Neural progenitor cell (in vitro differentiated cells): ENCODE measurements at regions not wholly inside any gene's neighbourhood (a gene's known extent, or its start where the extent isn't known, plus 50 kb on each side); places are given as distances from the start of the nearest gene placed in this dataset.

ENCODE experiments used
- DNase-seq: peaks from one replicate; pipeline ENCODE4 v3.0.0-alpha.2; 2016; ENCODE audit warnings: low spot score
- H2AFZ ChIP-seq: fragments of 200-600 bp; sonication (generic); replicated peaks from 2 replicates; pipeline ENCODE4 v1.6.1; 2016; ENCODE audit warnings: antibody characterized with exemption
- H3F3A ChIP-seq: fragments of 200-600 bp; sonication (generic); 2 replicates; pipeline ENCODE4 v1.6.1; 2016; ENCODE audit warnings: antibody characterized with exemption, low read depth
- H3K27ac ChIP-seq: fragments of 200-600 bp; sonication (generic); 2 replicates; pipeline ENCODE4 v1.5.1; 2016; ENCODE audit warnings: mild to moderate bottlenecking
- H3K27me3 ChIP-seq: fragments of 200-600 bp; sonication (generic); 2 replicates; pipeline ENCODE4 v1.6.1; 2016; ENCODE audit warnings: mild to moderate bottlenecking, moderate library complexity
- H3K36me3 ChIP-seq: fragments of 200-600 bp; sonication (generic); 2 replicates; pipeline ENCODE4 v1.5.1; 2016
- H3K4me1 ChIP-seq: fragments of 200-600 bp; sonication (generic); 2 replicates; pipeline ENCODE4 v1.6.1; 2016; ENCODE audit warnings: mixed run types
- H3K4me2 ChIP-seq: fragments of 200-600 bp; sonication (generic); 2 replicates; pipeline ENCODE4 v1.6.1; 2016
- H3K4me3 ChIP-seq: fragments of 200-600 bp; sonication (generic); 2 replicates; pipeline ENCODE4 v1.5.1; 2016
- H3K79me2 ChIP-seq: fragments of 200-600 bp; sonication (generic); 2 replicates; pipeline ENCODE4 v1.6.1; 2016; ENCODE audit warnings: low read depth
- H3K9ac ChIP-seq: fragments of 200-600 bp; sonication (generic); 2 replicates; pipeline ENCODE4 v1.6.1; 2016
- H3K9me3 ChIP-seq: fragments of 200-600 bp; sonication (generic); 2 replicates; pipeline ENCODE4 v1.5.1; 2016; ENCODE audit warnings: low read depth
- H4K20me1 ChIP-seq: fragments of 200-600 bp; sonication (generic); 2 replicates; pipeline ENCODE4 v1.6.1; 2016; ENCODE audit warnings: low read depth
- H3K27ac Mint-ChIP-seq: 3 replicates; pipeline ENCODE4 v1.8.0; 2021; ENCODE audit warnings: mixed read lengths
- H3K27me3 Mint-ChIP-seq: 2 replicates; pipeline ENCODE4 v1.8.0; 2022; ENCODE audit warnings: low read depth, mild to moderate bottlenecking, inconsistent platforms, moderate library complexity, mixed read lengths; ENCODE audit not compliant: insufficient read depth
- H3K36me3 Mint-ChIP-seq: 3 replicates; pipeline ENCODE4 v1.8.0; 2021; ENCODE audit warnings: mixed read lengths
- H3K4me1 Mint-ChIP-seq: 3 replicates; pipeline ENCODE4 v1.8.0; 2021; ENCODE audit warnings: mixed read lengths
- H3K4me3 Mint-ChIP-seq: 3 replicates; pipeline ENCODE4 v1.8.0; 2021; ENCODE audit warnings: mild to moderate bottlenecking, moderate library complexity, mixed read lengths
- H3K9me3 Mint-ChIP-seq: 3 replicates; pipeline ENCODE4 v1.8.0; 2020; ENCODE audit warnings: mixed read lengths
- EZH2 ChIP-seq: fragments of 200-600 bp; sonication (generic); IDR thresholded peaks from 2 replicates; pipeline ENCODE4 v1.6.1; 2017; ENCODE audit warnings: antibody characterized with exemption, mild to moderate bottlenecking, moderate library complexity
- EZH2phosphoT487 ChIP-seq: fragments of 200-600 bp; sonication (generic); IDR thresholded peaks from 2 replicates; pipeline ENCODE4 v1.6.1; 2017; ENCODE audit warnings: antibody characterized with exemption
- TF ChIP-seq, protein P1 (sequence below): fragments of 200-600 bp; sonication (generic); IDR thresholded peaks from 2 replicates; pipeline ENCODE4 v1.5.1; 2017; ENCODE audit warnings: antibody characterized with exemption, mild to moderate bottlenecking

DNA sequence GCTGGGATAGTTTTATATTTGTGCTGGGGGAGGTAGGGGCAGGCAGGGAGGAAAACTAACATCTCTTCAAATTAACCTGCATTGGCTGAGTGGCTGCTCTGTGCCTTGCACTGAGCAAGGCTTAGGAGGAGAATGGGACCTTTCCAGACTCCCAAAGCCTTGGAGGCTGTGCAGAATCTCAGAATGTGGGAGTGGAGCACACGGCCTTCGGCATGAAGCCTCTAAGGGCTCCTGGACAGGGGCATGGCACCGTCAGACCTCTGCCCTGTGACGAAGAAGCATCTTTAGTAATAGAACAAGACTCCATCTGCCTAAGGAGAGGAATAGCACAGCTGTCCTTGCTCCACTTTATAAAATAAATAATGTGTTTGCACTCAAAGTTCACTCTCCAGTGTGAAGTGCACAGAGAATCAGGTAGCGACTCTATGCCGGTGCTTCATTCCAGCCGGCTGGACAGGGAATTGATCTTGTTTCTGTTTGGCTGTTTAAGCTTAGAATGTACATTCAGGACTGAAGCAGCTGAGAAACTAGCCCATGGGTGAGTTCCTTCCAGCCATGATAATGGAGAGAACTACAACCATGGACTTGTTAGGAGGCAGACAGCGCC lies 228.5 kb upstream of the ADAMTS9 start:
- Mint-ChIP-seq H3K9me3 (no peaks in the 10 kb centered on the region), H3K36me3 (no peaks in the 10 kb centered on the region), H3K4me1 (peaks cover 33% of the 10 kb centered on the region), H3K4me3 (no peak overlapping the region), H3K27me3 (peaks cover 9% of the 10 kb centered on the region), H3K27ac (peak overlapping the region; percentile 73)
- H3K9me3 ChIP-seq, result no peaks in the 10 kb centered on the region
- no peak overlapping the region for H2AFZ ChIP-seq
- H3F3A ChIP-seq, result no peaks in the 10 kb centered on the region
- no peaks in the 10 kb centered on the region for H3K79me2 ChIP-seq
- TF ChIP-seq EZH2phosphoT487 (no peak), EZH2 (no peak)
- TF ChIP-seq, protein P1, sequence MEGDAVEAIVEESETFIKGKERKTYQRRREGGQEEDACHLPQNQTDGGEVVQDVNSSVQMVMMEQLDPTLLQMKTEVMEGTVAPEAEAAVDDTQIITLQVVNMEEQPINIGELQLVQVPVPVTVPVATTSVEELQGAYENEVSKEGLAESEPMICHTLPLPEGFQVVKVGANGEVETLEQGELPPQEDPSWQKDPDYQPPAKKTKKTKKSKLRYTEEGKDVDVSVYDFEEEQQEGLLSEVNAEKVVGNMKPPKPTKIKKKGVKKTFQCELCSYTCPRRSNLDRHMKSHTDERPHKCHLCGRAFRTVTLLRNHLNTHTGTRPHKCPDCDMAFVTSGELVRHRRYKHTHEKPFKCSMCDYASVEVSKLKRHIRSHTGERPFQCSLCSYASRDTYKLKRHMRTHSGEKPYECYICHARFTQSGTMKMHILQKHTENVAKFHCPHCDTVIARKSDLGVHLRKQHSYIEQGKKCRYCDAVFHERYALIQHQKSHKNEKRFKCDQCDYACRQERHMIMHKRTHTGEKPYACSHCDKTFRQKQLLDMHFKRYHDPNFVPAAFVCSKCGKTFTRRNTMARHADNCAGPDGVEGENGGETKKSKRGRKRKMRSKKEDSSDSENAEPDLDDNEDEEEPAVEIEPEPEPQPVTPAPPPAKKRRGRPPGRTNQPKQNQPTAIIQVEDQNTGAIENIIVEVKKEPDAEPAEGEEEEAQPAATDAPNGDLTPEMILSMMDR, result no peak
- no peak overlapping the region for H3K4me2 ChIP-seq
- H3K9ac ChIP-seq, result no peak overlapping the region
- no peaks in the 10 kb centered on the region for H4K20me1 ChIP-seq
- no peaks in the 10 kb centered on the region for H3K27me3 ChIP-seq
- no peak overlapping the region for H3K4me3 ChIP-seq
- peaks cover 18% of the 10 kb centered on the region for H3K4me1 ChIP-seq
- no peak for DNase-seq
- H3K27ac ChIP-seq, result no peak overlapping the region
- H3K36me3 ChIP-seq, result no peaks in the 10 kb centered on the region

DNA sequence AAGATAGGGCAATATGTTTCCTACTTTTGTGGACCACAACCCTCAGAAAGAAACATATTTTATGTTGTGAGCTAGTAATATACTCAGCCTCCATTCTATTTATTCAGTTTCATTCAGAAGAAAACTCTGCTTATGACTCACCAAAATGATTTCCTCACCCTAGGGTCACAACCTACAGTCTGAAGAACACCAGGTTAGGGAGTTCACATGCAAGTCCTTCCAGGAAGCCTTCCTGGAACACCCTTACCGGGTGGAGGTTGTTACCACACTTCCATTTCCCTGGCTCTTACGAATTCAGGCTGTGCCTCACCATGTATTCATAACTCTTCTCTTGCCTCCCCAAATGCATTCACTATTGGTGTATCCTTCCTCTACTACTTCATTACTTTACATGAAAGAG lies 228.0 kb upstream of the ADAMTS9 start:
- no peak for DNase-seq
- Histone ChIP-seq H3K4me1 (peaks cover 15% of the 10 kb centered on the region), H3K9me3 (no peaks in the 10 kb centered on the region), H2AFZ (no peak overlapping the region), H3K79me2 (no peaks in the 10 kb centered on the region), H3K36me3 (no peaks in the 10 kb centered on the region), H3K9ac (no peak overlapping the region), H3K27me3 (no peaks in the 10 kb centered on the region), H3K4me3 (no peak overlapping the region), H3K27ac (no peak overlapping the region), H3F3A (no peaks in the 10 kb centered on the region), H3K4me2 (no peak overlapping the region), H4K20me1 (no peaks in the 10 kb centered on the region)
- Mint-ChIP-seq H3K36me3 (no peaks in the 10 kb centered on the region), H3K4me1 (peaks cover 29% of the 10 kb centered on the region), H3K27ac (peak overlapping the region; percentile 17), H3K9me3 (no peaks in the 10 kb centered on the region), H3K4me3 (no peak overlapping the region), H3K27me3 (peaks cover 9% of the 10 kb centered on the region)
- TF ChIP-seq EZH2phosphoT487 (no peak), EZH2 (no peak)
- TF ChIP-seq, protein P1, result no peak

DNA sequence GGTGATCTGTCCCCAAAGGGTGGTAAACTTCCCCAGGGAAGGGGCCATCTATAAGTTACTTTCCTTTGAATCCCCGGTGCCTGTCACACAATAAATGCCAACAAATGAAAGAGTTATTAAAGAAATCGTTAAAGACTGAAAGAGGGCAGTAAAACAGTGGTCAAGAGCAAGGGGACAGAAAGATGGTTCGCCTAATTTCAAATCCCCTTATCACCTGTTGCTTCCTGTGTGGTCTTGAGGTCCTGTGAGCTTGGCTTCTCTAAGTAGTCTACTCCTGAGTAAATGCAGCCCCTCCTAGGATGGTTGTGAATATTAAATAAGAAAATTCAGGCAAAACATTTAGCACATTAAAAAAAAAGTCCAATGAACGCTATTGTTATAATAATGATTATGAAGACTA lies 225.7 kb upstream of the ADAMTS9 start:
- no peaks in the 10 kb centered on the region for H3K36me3 ChIP-seq
- H3K9ac ChIP-seq, result no peak overlapping the region
- TF ChIP-seq EZH2phosphoT487 (no peak), EZH2 (no peak)
- TF ChIP-seq, protein P1, result no peak
- Mint-ChIP-seq H3K27ac (no peak overlapping the region), H3K4me1 (peaks cover 39% of the 10 kb centered on the region), H3K36me3 (no peaks in the 10 kb centered on the region), H3K9me3 (no peaks in the 10 kb centered on the region), H3K4me3 (no peak overlapping the region), H3K27me3 (peaks cover 9% of the 10 kb centered on the region)
- H3K27me3 ChIP-seq, result no peaks in the 10 kb centered on the region
- H3K79me2 ChIP-seq, result no peaks in the 10 kb centered on the region
- no peak overlapping the region for H3K4me3 ChIP-seq
- no peaks in the 10 kb centered on the region for H3F3A ChIP-seq
- H3K4me2 ChIP-seq, result no peak overlapping the region
- no peak for DNase-seq
- no peaks in the 10 kb centered on the region for H3K9me3 ChIP-seq
- H3K4me1 ChIP-seq, result peaks cover 28% of the 10 kb centered on the region
- H2AFZ ChIP-seq, result no peak overlapping the region
- no peak overlapping the region for H3K27ac ChIP-seq
- H4K20me1 ChIP-seq, result no peaks in the 10 kb centered on the region
